Suprapubic skin (tissue), 4 donors: ENCODE measurements at regions not wholly inside any gene's neighbourhood (a gene's known extent, or its start where the extent isn't known, plus 50 kb on each side); places are given as distances from the start of the nearest gene placed in this dataset.

ENCODE experiments used
- CTCF ChIP-seq, 2 donors: fragments of 200-600 bp in 1 of 2; fragments of 450-650 bp in 1 of 2; sonication (generic) in 1 of 2; IDR thresholded peaks; one replicate each; pipeline ENCODE4 v1.5.1; 2016 to 2019; ENCODE audit warnings: antibody characterized with exemption in 2 of 2, mild to moderate bottlenecking in 1 of 2, moderate library complexity in 1 of 2
- EP300 ChIP-seq: sonication (generic); formaldehyde crosslinking; IDR thresholded peaks from one replicate; pipeline ENCODE4 v1.6.1; 2017; ENCODE audit warnings: antibody characterized with exemption
- POLR2A ChIP-seq, 2 donors: fragments of 450-650 bp; IDR thresholded peaks; one replicate each; pipeline ENCODE4 v1.6.1; 2017; ENCODE audit warnings: antibody characterized with exemption in 2 of 2, mild to moderate bottlenecking in 2 of 2, moderate library complexity in 2 of 2
- POLR2AphosphoS5 ChIP-seq, 3 donors: sonication (generic); formaldehyde crosslinking; IDR thresholded peaks; one replicate each; pipeline ENCODE4 v1.6.1; 2017; ENCODE audit warnings: antibody characterized with exemption in 3 of 3

- TF ChIP-seq CTCF (IDR thresholded peaks at IDR 0.05) (no peak), EP300 (no peak), POLR2A (IDR thresholded peaks at IDR 0.05) (no peak), POLR2AphosphoS5 (IDR thresholded peaks at IDR 0.05) (no peak)
Measured at GRCh38 chr20:22455259-22455658, 129.1 kb downstream of the FOXA2 start.
